ENCODE measurements at regions not wholly inside any gene's neighbourhood (a gene's known extent, or its start where the extent isn't known, plus 50 kb on each side); places are given as distances from the start of the nearest gene placed in this dataset.

DNA sequence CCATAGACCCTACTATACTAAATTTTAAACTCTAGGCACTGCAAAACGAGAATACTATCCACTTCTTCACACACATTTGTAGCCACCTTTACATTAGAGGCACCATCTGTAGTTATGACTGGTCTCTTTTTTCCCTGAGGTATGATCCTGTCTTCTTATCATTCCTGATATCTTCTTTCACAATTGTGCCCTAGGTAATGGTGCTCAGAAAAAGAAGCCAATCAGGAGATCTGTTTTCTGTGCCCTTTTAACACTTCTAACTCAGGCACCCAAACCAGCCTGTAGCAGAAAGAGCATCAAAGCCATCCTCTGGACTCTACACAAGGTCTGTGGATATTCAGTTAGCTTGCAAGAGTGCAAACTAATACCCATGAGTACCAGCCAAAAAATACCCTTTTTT lies 149.7 kb upstream of the SGK1 start:
- ATAC-seq (no peak), FAIRE-seq (peak; percentile 52), DNase-seq (ENCODE audit: extremely low read depth in 1 of 4, low spot score in 3 of 4) (no peak)
- TF ChIP-seq, protein P1, sequence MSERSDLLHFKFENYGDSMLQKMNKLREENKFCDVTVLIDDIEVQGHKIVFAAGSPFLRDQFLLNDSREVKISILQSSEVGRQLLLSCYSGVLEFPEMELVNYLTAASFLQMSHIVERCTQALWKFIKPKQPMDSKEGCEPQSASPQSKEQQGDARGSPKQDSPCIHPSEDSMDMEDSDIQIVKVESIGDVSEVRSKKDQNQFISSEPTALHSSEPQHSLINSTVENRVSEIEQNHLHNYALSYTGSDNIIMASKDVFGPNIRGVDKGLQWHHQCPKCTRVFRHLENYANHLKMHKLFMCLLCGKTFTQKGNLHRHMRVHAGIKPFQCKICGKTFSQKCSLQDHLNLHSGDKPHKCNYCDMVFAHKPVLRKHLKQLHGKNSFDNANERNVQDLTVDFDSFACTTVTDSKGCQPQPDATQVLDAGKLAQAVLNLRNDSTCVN (CRISPR knock-in tag; IDR thresholded peaks at IDR 0.05): no peak
- no peak for TF ChIP-seq HMG20A (CRISPR knock-in tag; conservative IDR thresholded peaks at IDR 0.05)
- no peak for TF ChIP-seq NR3C1 (CRISPR knock-in tag; IDR thresholded peaks at IDR 0.05)
- TF ChIP-seq ZNF785 (CRISPR knock-in tag; IDR thresholded peaks at IDR 0.05): no peak
- TF ChIP-seq ZNF175 (CRISPR knock-in tag; IDR thresholded peaks at IDR 0.05; ENCODE audit: low read depth): no peak
- no peak for TF ChIP-seq U2AF1 (optimal IDR thresholded peaks at IDR 0.05; ENCODE audit: low read depth, low read length)
- TF ChIP-seq CBFA2T2 (conservative IDR thresholded peaks at IDR 0.05): no peak
- TF ChIP-seq POLR3A (IDR thresholded peaks at IDR 0.05; ENCODE audit: borderline replicate concordance, extremely low read depth, insufficient read depth, insufficient read length): no peak
- TF ChIP-seq JUN (IDR thresholded peaks at IDR 0.05; ENCODE audit: borderline replicate concordance, low read depth, low read length): no peak
- no peak for TF ChIP-seq JUN (CRISPR knock-in tag; IDR thresholded peaks at IDR 0.05; ENCODE audit: borderline replicate concordance)
- TF ChIP-seq PTBP1 (IDR thresholded peaks at IDR 0.05; ENCODE audit: low read depth, low read length): no peak
- TF ChIP-seq MAZ (CRISPR knock-in tag; conservative IDR thresholded peaks at IDR 0.05 in 1 of 2, IDR thresholded peaks at IDR 0.05 in 1 of 2): no peak
- H3K4me2 ChIP-seq (ENCODE audit: insufficient read depth, low read length): no peak overlapping the region
- CTCF ChIA-PET (ENCODE audit: low intra/inter-chr PET ratio): no interaction called here
- no peaks in the 10 kb centered on the region for H3K79me2 ChIP-seq (ENCODE audit: control insufficient read depth, insufficient read depth, low read length)
- no peak overlapping the region for H3K4me3 ChIP-seq
- intact Hi-C loops (cut with micrococcal nuclease): no loop called here
- H3K9me3 ChIP-seq (replicated peaks; ENCODE audit: control insufficient read depth, insufficient read depth, low read depth, low read length): no peaks in the 10 kb centered on the region
- H3K4me1 ChIP-seq (replicated peaks in 1 of 2; ENCODE audit: control insufficient read depth in 2 of 2, insufficient read depth in 2 of 2, low read length in 2 of 2): no peaks in the 10 kb centered on the region; a peak in 2 of 5 replicates
- POLR2A ChIA-PET: interaction anchor here (0.6 kb wide), 1 partner anchor 185 kb away, joined by 3 read pairs; no protein-coding TSS in a partner anchor
- peaks cover 2 to 3% of the 10 kb centered on the region in 2 experiments; a peak in 2 of 5 replicates for H3K27me3 ChIP-seq (ENCODE audit: control insufficient read depth in 2 of 2, insufficient read depth in 2 of 2, low read length in 2 of 2)
- H3K9ac ChIP-seq (ENCODE audit: insufficient read depth in 1 of 2, low read depth in 2 of 2, low read length in 2 of 2): no peak overlapping the region
- 0% methylated on average over 1 of the region's 1 CpG for WGBS (ENCODE audit: insufficient coverage, low coverage, missing lambda C conversion rate)
- no peaks in the 10 kb centered on the region for H3K9me1 ChIP-seq (ENCODE audit: control insufficient read depth, insufficient read depth, low read length)
- H3K27ac ChIP-seq (ENCODE audit: extremely low read depth, low read depth, low read length): no peak overlapping the region
- BruUV-seq (replicated peaks): no TSS peak
- no peaks in the 10 kb centered on the region for H4K20me1 ChIP-seq (replicated peaks; ENCODE audit: control insufficient read depth, insufficient read depth, low read length)
- H2AFZ ChIP-seq (ENCODE audit: low read depth, low read length): no peak overlapping the region
- in situ Hi-C loops (cut with MboI): no loop called here
- no peaks in the 10 kb centered on the region for H3K36me3 ChIP-seq (ENCODE audit: control insufficient read depth, insufficient read depth, low read length)
